MV-4-11 (cell line): ENCODE measurements at regions not wholly inside any gene's neighbourhood (a gene's known extent, or its start where the extent isn't known, plus 50 kb on each side); places are given as distances from the start of the nearest gene placed in this dataset.
"Not testable (repeated sequence)": the region's sequence is repeated elsewhere in the genome, so short reads cannot be mapped to it uniquely, and the experiment has no call there.

Experiments
- DNase-seq: peaks from one replicate; lab custom pipeline; 2025; lab: John Stamatoyannopoulos, UW

- no peak for DNase-seq
These were observed 79.5 kb upstream of the TSC22D2 start for GRCh38 chr3:150328654-150329040.

- no peak for DNase-seq
These were observed 80.1 kb upstream of the TSC22D2 start for GRCh38 chr3:150327678-150328653.

- no peak for DNase-seq
These were observed 83.3 kb upstream of the TSC22D2 start for GRCh38 chr3:150324788-150325187.

GRCh38 chr3:150324245-150324644 is 83.9 kb upstream of the TSC22D2 start:
- no peak for DNase-seq

GRCh38 chr3:150323770-150324169 is 84.3 kb upstream of the TSC22D2 start:
- DNase-seq = no peak

- DNase-seq = not testable (repeated sequence)
These were observed 85.0 kb upstream of the TSC22D2 start for GRCh38 chr3:150323091-150323490.

- not testable (repeated sequence) for DNase-seq
These were observed 87.1 kb upstream of the TSC22D2 start for GRCh38 chr3:150320971-150321370.

- DNase-seq = no peak
These were observed 88.2 kb upstream of the TSC22D2 start for GRCh38 chr3:150319900-150320299.

- no peak for DNase-seq
These were observed 90.6 kb upstream of the TSC22D2 start for GRCh38 chr3:150317469-150317868.

- no peak for DNase-seq
These were observed 92.4 kb upstream of the TSC22D2 start for GRCh38 chr3:150315721-150316120.

GRCh38 chr3:150314248-150315004 is 93.7 kb upstream of the TSC22D2 start:
- DNase-seq = no peak

GRCh38 chr3:150312018-150312657 is 96.0 kb upstream of the TSC22D2 start:
- DNase-seq = no peak

- no peak for DNase-seq
These were observed 96.9 kb upstream of the TSC22D2 start for GRCh38 chr3:150311156-150311555.

- DNase-seq = no peak
These were observed 98.5 kb upstream of the TSC22D2 start for GRCh38 chr3:150309557-150309956.

GRCh38 chr3:150309257-150309542 is 98.9 kb upstream of the TSC22D2 start:
- DNase-seq = no peak

- no peak for DNase-seq
These were observed 99.4 kb upstream of the TSC22D2 start for GRCh38 chr3:150308481-150309256.

- DNase-seq = no peak
These were observed 100.1 kb upstream of the TSC22D2 start for GRCh38 chr3:150308037-150308319.

- DNase-seq = no peak
These were observed 100.6 kb upstream of the TSC22D2 start for GRCh38 chr3:150307311-150308036.

GRCh38 chr3:150306906-150307305 is 101.2 kb upstream of the TSC22D2 start:
- no peak for DNase-seq

- DNase-seq = no peak
These were observed 102.0 kb upstream of the TSC22D2 start for GRCh38 chr3:150306083-150306482.

GRCh38 chr3:150303768-150304167 is 104.3 kb upstream of the TSC22D2 start:
- no peak for DNase-seq

GRCh38 chr3:150302246-150302645 is 105.9 kb upstream of the TSC22D2 start:
- no peak for DNase-seq
